ENCODE measurements at regions not wholly inside any gene's neighbourhood (a gene's known extent, or its start where the extent isn't known, plus 50 kb on each side); places are given as distances from the start of the nearest gene placed in this dataset.

DNA sequence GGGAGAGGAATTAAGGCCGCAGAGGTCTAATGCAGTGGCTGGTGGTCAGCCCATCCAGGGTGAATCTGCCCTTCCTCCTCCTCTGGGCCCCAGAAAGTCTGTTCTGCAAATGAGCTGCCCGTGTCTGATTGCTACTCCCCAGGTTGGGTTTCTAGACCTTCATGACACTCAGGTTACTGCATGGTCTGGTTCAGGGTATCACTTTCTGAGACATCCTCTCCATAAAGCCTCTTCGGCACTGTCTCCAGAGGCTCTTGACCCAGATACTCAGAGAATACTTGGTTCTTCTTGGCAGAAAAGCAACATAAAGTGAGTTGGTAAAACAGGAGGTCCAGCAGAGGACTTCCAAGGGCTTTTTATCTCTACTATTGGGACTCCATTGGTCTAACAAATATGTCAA, 62.5 kb upstream of the GDNF start:
- 100% methylated on average over 1 of the region's 3 CpGs for WGBS (ENCODE audit: insufficient coverage)

DNA sequence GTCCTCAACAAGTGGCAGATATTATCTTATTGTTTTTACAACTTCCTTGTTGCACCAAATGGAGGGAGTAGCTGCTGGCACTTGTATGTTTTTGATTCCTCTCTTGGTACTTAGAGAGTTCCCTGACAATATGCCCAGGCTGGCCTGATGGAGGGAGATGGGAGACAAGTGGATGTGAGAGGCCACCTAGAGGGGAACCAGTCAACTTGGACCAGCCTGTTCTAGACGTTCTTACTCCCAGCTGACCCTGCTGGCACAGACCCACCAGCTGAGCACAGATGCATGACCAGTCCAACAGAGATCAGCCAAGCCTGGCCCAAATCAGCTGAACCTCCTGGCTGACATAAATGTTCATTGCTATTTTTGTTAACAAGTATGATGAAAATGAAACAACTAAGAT, 60.9 kb upstream of the GDNF start:
- Mint-ChIP-seq H3K27me3 (ENCODE audit: low read depth in 3 of 3) (peaks cover 0 to 7% (median 6%) of the 10 kb centered on the region in 3 donors), H3K27ac (no peak overlapping the region), H3K4me3 (no peak overlapping the region), H3K36me3 (no peaks in the 10 kb centered on the region), H3K4me1 (no peaks in the 10 kb centered on the region), H3K9me3 (peaks cover 0 to 9% (median 5%) of the 10 kb centered on the region in 7 donors)
- no peak overlapping the region for H3K9ac ChIP-seq (ENCODE audit: insufficient read depth, low read length, poor library complexity, severe bottlenecking)
- TF ChIP-seq, protein P1, sequence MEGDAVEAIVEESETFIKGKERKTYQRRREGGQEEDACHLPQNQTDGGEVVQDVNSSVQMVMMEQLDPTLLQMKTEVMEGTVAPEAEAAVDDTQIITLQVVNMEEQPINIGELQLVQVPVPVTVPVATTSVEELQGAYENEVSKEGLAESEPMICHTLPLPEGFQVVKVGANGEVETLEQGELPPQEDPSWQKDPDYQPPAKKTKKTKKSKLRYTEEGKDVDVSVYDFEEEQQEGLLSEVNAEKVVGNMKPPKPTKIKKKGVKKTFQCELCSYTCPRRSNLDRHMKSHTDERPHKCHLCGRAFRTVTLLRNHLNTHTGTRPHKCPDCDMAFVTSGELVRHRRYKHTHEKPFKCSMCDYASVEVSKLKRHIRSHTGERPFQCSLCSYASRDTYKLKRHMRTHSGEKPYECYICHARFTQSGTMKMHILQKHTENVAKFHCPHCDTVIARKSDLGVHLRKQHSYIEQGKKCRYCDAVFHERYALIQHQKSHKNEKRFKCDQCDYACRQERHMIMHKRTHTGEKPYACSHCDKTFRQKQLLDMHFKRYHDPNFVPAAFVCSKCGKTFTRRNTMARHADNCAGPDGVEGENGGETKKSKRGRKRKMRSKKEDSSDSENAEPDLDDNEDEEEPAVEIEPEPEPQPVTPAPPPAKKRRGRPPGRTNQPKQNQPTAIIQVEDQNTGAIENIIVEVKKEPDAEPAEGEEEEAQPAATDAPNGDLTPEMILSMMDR (IDR thresholded peaks at IDR 0.05), result no peak
- DNase-seq, result no peak
- H3K27me3 ChIP-seq (ENCODE audit: control insufficient read depth in 2 of 2, insufficient read depth in 2 of 2, low read length in 2 of 2), result no peaks in the 10 kb centered on the region
- no peaks in the 10 kb centered on the region for H3K79me2 ChIP-seq (ENCODE audit: insufficient read depth, low read length)
- no peaks in the 10 kb centered on the region for H4K20me1 ChIP-seq (ENCODE audit: insufficient read depth, low read length)
- H3K27ac ChIP-seq (ENCODE audit: low read depth in 1 of 2, low read length in 2 of 2), result no peak overlapping the region
- no peaks in the 10 kb centered on the region for H3K4me1 ChIP-seq (ENCODE audit: control insufficient read depth in 1 of 2, insufficient read depth in 2 of 2, low read length in 2 of 2)
- H3K9me3 ChIP-seq (replicated peaks in 1 of 2; ENCODE audit: control insufficient read depth in 1 of 2, insufficient read depth in 1 of 2, low read length in 2 of 2), result no peaks in the 10 kb centered on the region
- H3K4me3 ChIP-seq (replicated peaks in 1 of 3; ENCODE audit: low read depth in 2 of 3, low read length in 3 of 3), result no peak overlapping the region
- intact Hi-C loops (cut with micrococcal nuclease), result no loop called here
- no peak overlapping the region for H3K4me2 ChIP-seq (replicated peaks; ENCODE audit: extremely low read depth, low read length, poor library complexity, severe bottlenecking)
- WGBS (ENCODE audit: insufficient coverage), result no CpG with 5 or more reads among the region's 1 CpG
- H2AFZ ChIP-seq (ENCODE audit: insufficient read depth, low read depth, low read length, poor library complexity, severe bottlenecking), result no peak overlapping the region
- no peaks in the 10 kb centered on the region for H3K36me3 ChIP-seq (replicated peaks in 1 of 2; ENCODE audit: control insufficient read depth in 1 of 2, insufficient read depth in 2 of 2, low read length in 2 of 2)

More for the DNA sequence above, 62.5 kb upstream of the GDNF start:
- Histone ChIP-seq H3K4me1 (ENCODE audit: control insufficient read depth in 1 of 2, insufficient read depth in 2 of 2, low read length in 2 of 2) (no peaks in the 10 kb centered on the region), H3K9me3 (replicated peaks in 1 of 2; ENCODE audit: control insufficient read depth in 1 of 2, insufficient read depth in 1 of 2, low read length in 2 of 2) (no peaks in the 10 kb centered on the region), H3K9ac (ENCODE audit: insufficient read depth, low read length, poor library complexity, severe bottlenecking) (no peak overlapping the region), H4K20me1 (ENCODE audit: insufficient read depth, low read length) (no peaks in the 10 kb centered on the region), H2AFZ (ENCODE audit: insufficient read depth, low read depth, low read length, poor library complexity, severe bottlenecking) (no peak overlapping the region), H3K36me3 (replicated peaks in 1 of 2; ENCODE audit: control insufficient read depth in 1 of 2, insufficient read depth in 2 of 2, low read length in 2 of 2) (no peaks in the 10 kb centered on the region), H3K4me3 (replicated peaks in 1 of 3; ENCODE audit: low read depth in 2 of 3, low read length in 3 of 3) (no peak overlapping the region), H3K4me2 (replicated peaks; ENCODE audit: extremely low read depth, low read length, poor library complexity, severe bottlenecking) (no peak overlapping the region), H3K79me2 (ENCODE audit: insufficient read depth, low read length) (no peaks in the 10 kb centered on the region), H3K27ac (ENCODE audit: low read depth in 1 of 2, low read length in 2 of 2) (no peak overlapping the region), H3K27me3 (ENCODE audit: control insufficient read depth in 2 of 2, insufficient read depth in 2 of 2, low read length in 2 of 2) (no peaks in the 10 kb centered on the region)
- Mint-ChIP-seq H3K4me3 (no peak overlapping the region), H3K4me1 (no peaks in the 10 kb centered on the region), H3K27ac (no peak overlapping the region), H3K9me3 (peaks cover 1 to 15% (median 8%) of the 10 kb centered on the region in 7 donors), H3K36me3 (no peaks in the 10 kb centered on the region), H3K27me3 (ENCODE audit: low read depth in 3 of 3) (peaks cover 0 to 6% (median 2%) of the 10 kb centered on the region in 3 donors)
- intact Hi-C loops (cut with micrococcal nuclease), result no loop called here
- DNase-seq, result no peak
- TF ChIP-seq, protein P1 (IDR thresholded peaks at IDR 0.05), result no peak

Data from CD14-positive monocyte (primary cell).